HEK293 (cell line): ENCODE measurements at regions not wholly inside any gene's neighbourhood (a gene's known extent, or its start where the extent isn't known, plus 50 kb on each side); places are given as distances from the start of the nearest gene placed in this dataset.

Source experiments
- CTCF ChIA-PET: fragments of 350-600 bp; formaldehyde crosslinking; extraction: SDS; loops from one replicate; lab custom pipeline; 2021; ENCODE audit warnings: antibody characterized with exemption; lab: Yijun Ruan, JAX
- POLR2A ChIA-PET: fragments of 300-600 bp; formaldehyde crosslinking; extraction: SDS; loops from one replicate; lab custom pipeline; 2020; ENCODE audit warnings: antibody characterized with exemption, inconsistent platforms; lab: Yijun Ruan, JAX
- H3K27ac ChIP-seq: fragments of 200-500 bp; sonication (Bioruptor generic); 2 replicates; pipeline ENCODE4 v1.5.1; 2014; ENCODE audit warnings: low read depth, low read length, control low read depth, inconsistent platforms; ENCODE audit errors: extremely low read depth
- H3K36me3 ChIP-seq, 2 experiments: fragments of 200-500 bp in 1 of 2; sonication (Bioruptor generic) in 1 of 2; 1 replicate in 1 of 2; 2 replicates in 1 of 2; pipeline ENCODE4 v1.5.1; 2014 to 2017; ENCODE audit warnings: inconsistent platforms in 2 of 2, low read length in 2 of 2; ENCODE audit not compliant: control insufficient read depth in 2 of 2, insufficient read depth in 1 of 2
- H3K4me1 ChIP-seq: fragments of 200-500 bp; sonication (Bioruptor generic); 2 replicates; pipeline ENCODE4 v1.5.1; 2014; ENCODE audit warnings: mild to moderate bottlenecking, low read length, inconsistent platforms; ENCODE audit not compliant: control insufficient read depth, insufficient read depth
- H3K4me3 ChIP-seq: 2 replicates; pipeline ENCODE4 v1.5.1; 2011; ENCODE audit warnings: low read depth, mild to moderate bottlenecking, control low read depth, low read length, moderate library complexity
- H3K9me3 ChIP-seq: fragments of 200-500 bp; sonication (Bioruptor generic); 2 replicates; pipeline ENCODE4 v1.5.1; 2014; ENCODE audit warnings: low read depth, low read length, inconsistent platforms; ENCODE audit not compliant: control insufficient read depth, insufficient read depth
- REPIN1 ChIP-seq: fragments of 450-650 bp; formaldehyde crosslinking; IDR thresholded peaks from 2 replicates; pipeline ENCODE4 v1.5.1; 2017; ENCODE audit warnings: missing biosample characterization, missing genetic modification characterization, low read depth
- ZNF114 ChIP-seq: fragments of 450-650 bp; formaldehyde crosslinking; IDR thresholded peaks from 2 replicates; pipeline ENCODE4 v1.5.0; 2017; ENCODE audit warnings: missing biosample characterization, missing genetic modification characterization
- ZNF157 ChIP-seq: fragments of 450-650 bp; formaldehyde crosslinking; IDR thresholded peaks from 2 replicates; pipeline ENCODE4 v1.5.1; 2016; ENCODE audit warnings: missing biosample characterization, missing genetic modification characterization
- ZNF223 ChIP-seq: fragments of 450-650 bp; formaldehyde crosslinking; IDR thresholded peaks from 2 replicates; pipeline ENCODE4 v1.5.1; 2016; ENCODE audit warnings: missing biosample characterization, missing genetic modification characterization
- ZNF341 ChIP-seq: fragments of 450-650 bp; formaldehyde crosslinking; IDR thresholded peaks from 2 replicates; pipeline ENCODE4; 2016; ENCODE audit warnings: low read depth, missing biosample characterization, missing genetic modification characterization
- ZNF350 ChIP-seq: fragments of 450-650 bp; formaldehyde crosslinking; IDR thresholded peaks from 2 replicates; pipeline ENCODE4 v1.5.0; 2017; ENCODE audit warnings: missing biosample characterization, mild to moderate bottlenecking, missing genetic modification characterization
- ZNF426 ChIP-seq: fragments of 450-650 bp; formaldehyde crosslinking; IDR thresholded peaks from 2 replicates; pipeline ENCODE4 v1.5.1; 2017; ENCODE audit warnings: missing biosample characterization, missing genetic modification characterization, mild to moderate bottlenecking, inconsistent platforms, moderate library complexity
- ZNF501 ChIP-seq: fragments of 450-650 bp; formaldehyde crosslinking; IDR thresholded peaks from 2 replicates; pipeline ENCODE4 v1.5.1; 2016; ENCODE audit warnings: missing biosample characterization, missing genetic modification characterization
- ZNF510 ChIP-seq: fragments of 450-650 bp; formaldehyde crosslinking; IDR thresholded peaks from 2 replicates; pipeline ENCODE4 v1.5.1; 2018; ENCODE audit warnings: mild to moderate bottlenecking, missing genetic modification characterization, missing biosample characterization; ENCODE audit not compliant: insufficient replicate concordance
- ZNF571 ChIP-seq: fragments of 450-650 bp; formaldehyde crosslinking; IDR thresholded peaks from 2 replicates; pipeline ENCODE4 v1.5.0; 2017; ENCODE audit warnings: missing biosample characterization, missing genetic modification characterization
- ZNF776 ChIP-seq: fragments of 450-650 bp; formaldehyde crosslinking; IDR thresholded peaks from 2 replicates; pipeline ENCODE4 v1.5.0; 2017; ENCODE audit warnings: missing biosample characterization, missing genetic modification characterization, borderline replicate concordance
- ZNF791 ChIP-seq: fragments of 450-650 bp; formaldehyde crosslinking; IDR thresholded peaks from 2 replicates; pipeline ENCODE4 v1.5.1; 2016; ENCODE audit warnings: missing biosample characterization, missing genetic modification characterization
- ZSCAN16 ChIP-seq: fragments of 450-650 bp; formaldehyde crosslinking; IDR thresholded peaks from 2 replicates; pipeline ENCODE4 v1.5.1; 2016; ENCODE audit warnings: missing biosample characterization, missing genetic modification characterization
- ZSCAN30 ChIP-seq: fragments of 450-650 bp; IDR thresholded peaks from 2 replicates; pipeline ENCODE4 v1.5.1; 2018; ENCODE audit warnings: missing biosample characterization, mild to moderate bottlenecking, missing genetic modification characterization, moderate library complexity
- TF ChIP-seq, protein P1 (sequence below): fragments of 450-650 bp; formaldehyde crosslinking; IDR thresholded peaks from 2 replicates; pipeline ENCODE4 v1.5.1; 2017; ENCODE audit warnings: missing biosample characterization, mild to moderate bottlenecking, missing genetic modification characterization, moderate library complexity
- TF ChIP-seq, protein P2 (sequence below): fragments of 450-650 bp; formaldehyde crosslinking; IDR thresholded peaks from 2 replicates; pipeline ENCODE4 v1.5.1; 2016; ENCODE audit warnings: missing biosample characterization, missing genetic modification characterization
- TF ChIP-seq, protein P3 (sequence below): fragments of 450-650 bp; formaldehyde crosslinking; IDR thresholded peaks from 2 replicates; pipeline ENCODE4 v1.5.1; 2016; ENCODE audit warnings: missing biosample characterization, missing genetic modification characterization, low read depth
- TF ChIP-seq, protein P4 (sequence below): fragments of 450-650 bp; formaldehyde crosslinking; IDR thresholded peaks from 2 replicates; pipeline ENCODE4 v1.5.1; 2017; ENCODE audit warnings: missing biosample characterization, missing genetic modification characterization
- TF ChIP-seq, protein P5 (sequence below): fragments of 450-650 bp; formaldehyde crosslinking; IDR thresholded peaks from 2 replicates; pipeline ENCODE4 v1.5.1; 2016; ENCODE audit warnings: missing biosample characterization, missing genetic modification characterization
- TF ChIP-seq, protein P6 (sequence below): fragments of 450-650 bp; formaldehyde crosslinking; conservative IDR thresholded peaks from 2 replicates; pipeline ENCODE4 v1.5.1; 2016; ENCODE audit warnings: low read depth, missing biosample characterization, missing genetic modification characterization

DNA sequence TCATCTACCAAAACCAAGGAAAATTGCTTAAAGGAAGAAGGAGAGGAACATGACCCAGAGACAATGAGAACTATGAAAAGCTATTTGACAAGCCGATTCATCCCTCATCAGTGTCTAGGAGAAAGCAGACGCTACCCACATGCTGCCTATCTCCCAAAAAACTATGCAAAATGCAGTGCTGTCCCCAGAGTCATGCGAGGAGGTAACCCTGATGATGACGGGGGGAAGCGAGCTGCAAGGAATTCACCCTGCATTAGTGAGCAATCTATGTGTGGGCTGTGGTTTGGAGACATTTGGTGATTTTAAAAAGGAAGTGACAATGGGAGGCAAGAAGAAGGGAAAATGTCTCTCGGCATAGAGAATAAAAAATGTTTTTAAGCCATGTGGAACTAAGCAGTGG is 472.7 kb downstream of the CMPK2 start:
- Histone ChIP-seq H3K9me3 (no peaks in the 10 kb centered on the region), H3K4me1 (no peaks in the 10 kb centered on the region), H3K27ac (no peak overlapping the region), H3K4me3 (no peak overlapping the region), H3K36me3 (no peaks in the 10 kb centered on the region)
- TF ChIP-seq ZNF426 (tag by site-specific recombination) = no peak
- TF ChIP-seq, protein P1, sequence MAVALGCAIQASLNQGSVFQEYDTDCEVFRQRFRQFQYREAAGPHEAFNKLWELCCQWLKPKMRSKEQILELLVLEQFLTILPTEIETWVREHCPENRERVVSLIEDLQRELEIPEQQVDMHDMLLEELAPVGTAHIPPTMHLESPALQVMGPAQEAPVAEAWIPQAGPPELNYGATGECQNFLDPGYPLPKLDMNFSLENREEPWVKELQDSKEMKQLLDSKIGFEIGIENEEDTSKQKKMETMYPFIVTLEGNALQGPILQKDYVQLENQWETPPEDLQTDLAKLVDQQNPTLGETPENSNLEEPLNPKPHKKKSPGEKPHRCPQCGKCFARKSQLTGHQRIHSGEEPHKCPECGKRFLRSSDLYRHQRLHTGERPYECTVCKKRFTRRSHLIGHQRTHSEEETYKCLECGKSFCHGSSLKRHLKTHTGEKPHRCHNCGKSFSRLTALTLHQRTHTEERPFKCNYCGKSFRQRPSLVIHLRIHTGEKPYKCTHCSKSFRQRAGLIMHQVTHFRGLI (tag by site-specific recombination) = no peak
- TF ChIP-seq ZNF341 (tag by site-specific recombination) = no peak
- no peak for TF ChIP-seq ZSCAN16 (tag by site-specific recombination)
- no peak for TF ChIP-seq ZNF510 (tag by site-specific recombination)
- TF ChIP-seq, protein P2, sequence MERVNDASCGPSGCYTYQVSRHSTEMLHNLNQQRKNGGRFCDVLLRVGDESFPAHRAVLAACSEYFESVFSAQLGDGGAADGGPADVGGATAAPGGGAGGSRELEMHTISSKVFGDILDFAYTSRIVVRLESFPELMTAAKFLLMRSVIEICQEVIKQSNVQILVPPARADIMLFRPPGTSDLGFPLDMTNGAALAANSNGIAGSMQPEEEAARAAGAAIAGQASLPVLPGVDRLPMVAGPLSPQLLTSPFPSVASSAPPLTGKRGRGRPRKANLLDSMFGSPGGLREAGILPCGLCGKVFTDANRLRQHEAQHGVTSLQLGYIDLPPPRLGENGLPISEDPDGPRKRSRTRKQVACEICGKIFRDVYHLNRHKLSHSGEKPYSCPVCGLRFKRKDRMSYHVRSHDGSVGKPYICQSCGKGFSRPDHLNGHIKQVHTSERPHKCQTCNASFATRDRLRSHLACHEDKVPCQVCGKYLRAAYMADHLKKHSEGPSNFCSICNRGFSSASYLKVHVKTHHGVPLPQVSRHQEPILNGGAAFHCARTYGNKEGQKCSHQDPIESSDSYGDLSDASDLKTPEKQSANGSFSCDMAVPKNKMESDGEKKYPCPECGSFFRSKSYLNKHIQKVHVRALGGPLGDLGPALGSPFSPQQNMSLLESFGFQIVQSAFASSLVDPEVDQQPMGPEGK (tag by site-specific recombination) = no peak
- TF ChIP-seq, protein P3, sequence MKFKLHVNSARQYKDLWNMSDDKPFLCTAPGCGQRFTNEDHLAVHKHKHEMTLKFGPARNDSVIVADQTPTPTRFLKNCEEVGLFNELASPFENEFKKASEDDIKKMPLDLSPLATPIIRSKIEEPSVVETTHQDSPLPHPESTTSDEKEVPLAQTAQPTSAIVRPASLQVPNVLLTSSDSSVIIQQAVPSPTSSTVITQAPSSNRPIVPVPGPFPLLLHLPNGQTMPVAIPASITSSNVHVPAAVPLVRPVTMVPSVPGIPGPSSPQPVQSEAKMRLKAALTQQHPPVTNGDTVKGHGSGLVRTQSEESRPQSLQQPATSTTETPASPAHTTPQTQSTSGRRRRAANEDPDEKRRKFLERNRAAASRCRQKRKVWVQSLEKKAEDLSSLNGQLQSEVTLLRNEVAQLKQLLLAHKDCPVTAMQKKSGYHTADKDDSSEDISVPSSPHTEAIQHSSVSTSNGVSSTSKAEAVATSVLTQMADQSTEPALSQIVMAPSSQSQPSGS (tag by site-specific recombination) = no peak
- TF ChIP-seq, protein P4, sequence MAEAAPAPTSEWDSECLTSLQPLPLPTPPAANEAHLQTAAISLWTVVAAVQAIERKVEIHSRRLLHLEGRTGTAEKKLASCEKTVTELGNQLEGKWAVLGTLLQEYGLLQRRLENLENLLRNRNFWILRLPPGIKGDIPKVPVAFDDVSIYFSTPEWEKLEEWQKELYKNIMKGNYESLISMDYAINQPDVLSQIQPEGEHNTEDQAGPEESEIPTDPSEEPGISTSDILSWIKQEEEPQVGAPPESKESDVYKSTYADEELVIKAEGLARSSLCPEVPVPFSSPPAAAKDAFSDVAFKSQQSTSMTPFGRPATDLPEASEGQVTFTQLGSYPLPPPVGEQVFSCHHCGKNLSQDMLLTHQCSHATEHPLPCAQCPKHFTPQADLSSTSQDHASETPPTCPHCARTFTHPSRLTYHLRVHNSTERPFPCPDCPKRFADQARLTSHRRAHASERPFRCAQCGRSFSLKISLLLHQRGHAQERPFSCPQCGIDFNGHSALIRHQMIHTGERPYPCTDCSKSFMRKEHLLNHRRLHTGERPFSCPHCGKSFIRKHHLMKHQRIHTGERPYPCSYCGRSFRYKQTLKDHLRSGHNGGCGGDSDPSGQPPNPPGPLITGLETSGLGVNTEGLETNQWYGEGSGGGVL (tag by site-specific recombination) = no peak
- TF ChIP-seq ZNF157 (tag by site-specific recombination) = no peak
- TF ChIP-seq ZNF501 (tag by site-specific recombination) = no peak
- TF ChIP-seq, protein P5, sequence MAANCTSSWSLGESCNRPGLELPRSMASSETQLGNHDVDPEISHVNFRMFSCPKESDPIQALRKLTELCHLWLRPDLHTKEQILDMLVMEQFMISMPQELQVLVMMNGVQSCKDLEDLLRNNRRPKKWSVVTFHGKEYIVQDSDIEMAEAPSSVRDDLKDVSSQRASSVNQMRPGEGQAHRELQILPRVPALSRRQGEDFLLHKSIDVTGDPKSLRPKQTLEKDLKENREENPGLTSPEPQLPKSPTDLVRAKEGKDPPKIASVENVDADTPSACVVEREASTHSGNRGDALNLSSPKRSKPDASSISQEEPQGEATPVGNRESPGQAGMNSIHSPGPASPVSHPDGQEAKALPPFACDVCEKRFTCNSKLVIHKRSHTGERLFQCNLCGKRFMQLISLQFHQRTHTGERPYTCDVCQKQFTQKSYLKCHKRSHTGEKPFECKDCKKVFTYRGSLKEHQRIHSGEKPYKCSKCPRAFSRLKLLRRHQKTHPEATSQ (tag by site-specific recombination) = no peak
- no peak for TF ChIP-seq ZSCAN30 (tag by site-specific recombination)
- TF ChIP-seq ZNF776 (tag by site-specific recombination) = no peak
- no peak for TF ChIP-seq REPIN1
- no peak for TF ChIP-seq ZNF571
- ChIA-PET CTCF (no interaction called here), POLR2A (no interaction called here)

DNA sequence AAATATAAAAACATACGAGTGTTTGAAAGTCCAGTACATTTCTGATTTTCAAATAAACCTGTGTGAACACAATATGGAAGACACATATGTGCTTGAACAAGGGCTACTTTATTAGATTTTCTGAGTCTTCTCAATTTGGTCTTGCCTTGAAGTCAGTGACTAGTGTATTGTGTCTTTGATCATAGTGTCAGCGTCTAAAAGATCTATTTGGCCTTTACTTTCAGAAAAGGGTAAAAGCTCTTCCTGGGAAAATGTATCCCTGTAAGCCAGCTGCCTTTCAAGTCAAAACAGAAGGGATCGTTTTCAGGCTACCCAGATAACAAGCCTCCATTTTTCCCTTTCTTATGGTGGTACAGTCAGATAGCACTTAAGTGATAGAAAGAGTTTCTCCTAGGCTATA is 471.9 kb downstream of the CMPK2 start:
- Histone ChIP-seq H3K27ac (no peak overlapping the region), H3K4me1 (no peaks in the 10 kb centered on the region), H3K9me3 (no peaks in the 10 kb centered on the region), H3K36me3 (no peaks in the 10 kb centered on the region), H3K4me3 (no peak overlapping the region)
- CTCF ChIA-PET = no interaction called here
- POLR2A ChIA-PET = no interaction called here
- TF ChIP-seq ZNF114 (no peak), ZNF223 (tag by site-specific recombination) (no peak), ZNF791 (no peak), ZNF350 (tag by site-specific recombination) (no peak)
- TF ChIP-seq, protein P1 (tag by site-specific recombination) = no peak
- TF ChIP-seq, protein P6, sequence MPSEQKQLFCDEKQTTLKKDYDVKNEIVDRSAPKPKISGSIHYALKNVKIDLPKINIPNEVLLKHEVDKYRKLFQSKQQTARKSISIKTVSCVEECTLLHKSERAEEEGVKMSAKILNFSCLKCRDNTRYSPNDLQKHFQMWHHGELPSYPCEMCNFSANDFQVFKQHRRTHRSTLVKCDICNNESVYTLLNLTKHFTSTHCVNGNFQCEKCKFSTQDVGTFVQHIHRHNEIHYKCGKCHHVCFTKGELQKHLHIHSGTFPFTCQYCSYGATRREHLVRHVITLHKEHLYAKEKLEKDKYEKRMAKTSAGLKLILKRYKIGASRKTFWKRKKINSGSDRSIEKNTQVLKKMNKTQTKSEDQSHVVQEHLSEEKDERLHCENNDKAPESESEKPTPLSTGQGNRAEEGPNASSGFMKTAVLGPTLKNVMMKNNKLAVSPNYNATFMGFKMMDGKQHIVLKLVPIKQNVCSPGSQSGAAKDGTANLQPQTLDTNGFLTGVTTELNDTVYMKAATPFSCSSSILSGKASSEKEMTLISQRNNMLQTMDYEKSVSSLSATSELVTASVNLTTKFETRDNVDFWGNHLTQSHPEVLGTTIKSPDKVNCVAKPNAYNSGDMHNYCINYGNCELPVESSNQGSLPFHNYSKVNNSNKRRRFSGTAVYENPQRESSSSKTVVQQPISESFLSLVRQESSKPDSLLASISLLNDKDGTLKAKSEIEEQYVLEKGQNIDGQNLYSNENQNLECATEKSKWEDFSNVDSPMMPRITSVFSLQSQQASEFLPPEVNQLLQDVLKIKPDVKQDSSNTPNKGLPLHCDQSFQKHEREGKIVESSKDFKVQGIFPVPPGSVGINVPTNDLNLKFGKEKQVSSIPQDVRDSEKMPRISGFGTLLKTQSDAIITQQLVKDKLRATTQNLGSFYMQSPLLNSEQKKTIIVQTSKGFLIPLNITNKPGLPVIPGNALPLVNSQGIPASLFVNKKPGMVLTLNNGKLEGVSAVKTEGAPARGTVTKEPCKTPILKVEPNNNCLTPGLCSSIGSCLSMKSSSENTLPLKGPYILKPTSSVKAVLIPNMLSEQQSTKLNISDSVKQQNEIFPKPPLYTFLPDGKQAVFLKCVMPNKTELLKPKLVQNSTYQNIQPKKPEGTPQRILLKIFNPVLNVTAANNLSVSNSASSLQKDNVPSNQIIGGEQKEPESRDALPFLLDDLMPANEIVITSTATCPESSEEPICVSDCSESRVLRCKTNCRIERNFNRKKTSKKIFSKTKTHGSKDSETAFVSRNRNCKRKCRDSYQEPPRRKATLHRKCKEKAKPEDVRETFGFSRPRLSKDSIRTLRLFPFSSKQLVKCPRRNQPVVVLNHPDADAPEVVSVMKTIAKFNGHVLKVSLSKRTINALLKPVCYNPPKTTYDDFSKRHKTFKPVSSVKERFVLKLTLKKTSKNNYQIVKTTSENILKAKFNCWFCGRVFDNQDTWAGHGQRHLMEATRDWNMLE (tag by site-specific recombination) = no peak
